GM12878 (cell line): ENCODE measurements at regions not wholly inside any gene's neighbourhood (a gene's known extent, or its start where the extent isn't known, plus 50 kb on each side); places are given as distances from the start of the nearest gene placed in this dataset.
A peak's percentile ranks its signal among the peaks of the same experiment; 100 is the strongest.

Source experiments
- ATAC-seq: fragments of 200-7000 bp; cut with Tn5 transposase; 3 replicates; pipeline ENCODE4 v1.9.1; 2020; ENCODE audit warnings: mild to moderate bottlenecking, moderate library complexity
- BruUV-seq: library from RNA; stranded (reverse); fragments of 400-500 nt; replicated peaks from 2 replicates; lab custom pipeline; 2021; lab: Mats Ljungman, UMichigan
- CTCF ChIA-PET: fragments of 300-600 bp; sonication (Branson Sonifier 250); formaldehyde crosslinking; extraction: SDS; loops from one replicate; lab custom pipeline; 2021; ENCODE audit warnings: inconsistent platforms; lab: Yijun Ruan, JAX
- POLR2A ChIA-PET: fragments of 350-600 bp; formaldehyde crosslinking; extraction: SDS; loops from one replicate; lab custom pipeline; 2021; ENCODE audit warnings: inconsistent platforms; lab: Charles Lee
- RAD21 ChIA-PET: fragments of 300-600 bp; sonication (Branson Sonifier 250); formaldehyde crosslinking; loops from one replicate; lab custom pipeline; 2023; ENCODE audit warnings: antibody characterized with exemption; ENCODE audit not compliant: unreplicated experiment; lab: Charles Lee
- SMC1A ChIA-PET: fragments of 300-600 bp; sonication (Branson Sonifier 250); formaldehyde crosslinking; loops from one replicate; lab custom pipeline; 2023; ENCODE audit not compliant: unreplicated experiment, uncharacterized antibody; lab: Charles Lee
- DNase-seq: peaks from one replicate; pipeline ENCODE4 v3.0.0-alpha.2; 2011; ENCODE audit warnings: low read depth, low spot score
- FAIRE-seq: peaks from 3 replicates; lab custom pipeline; 2011; peaks lifted over from hg19 to GRCh38; lab: Jason Lieb, UNC
- H2AFZ ChIP-seq: 2 replicates; pipeline ENCODE4 v1.6.0; 2011; ENCODE audit warnings: low read depth, low read length, control low read depth; ENCODE audit not compliant: control insufficient read depth
- H3K27ac ChIP-seq: 2 replicates; pipeline ENCODE4 v1.5.1; 2011; ENCODE audit warnings: control low read depth; ENCODE audit not compliant: control insufficient read depth, insufficient read depth
- H3K27me3 ChIP-seq, 2 experiments: replicated peaks in 1 of 2; 2 replicates each; pipeline versions ENCODE4 v1.6.0 to v1.6.1; 2011; ENCODE audit warnings: low read length in 1 of 2; ENCODE audit not compliant: control insufficient read depth in 2 of 2, insufficient read depth in 2 of 2
- H3K36me3 ChIP-seq, 2 experiments: 2 replicates each; pipeline ENCODE4 v1.5.1; 2011; ENCODE audit warnings: low read length in 1 of 2; ENCODE audit not compliant: control insufficient read depth in 2 of 2, insufficient read depth in 2 of 2
- H3K4me1 ChIP-seq: 2 replicates; pipeline ENCODE4 v1.6.1; 2011; ENCODE audit warnings: mild to moderate bottlenecking, low read length, moderate library complexity, mixed read lengths; ENCODE audit not compliant: control insufficient read depth, insufficient read depth
- H3K4me2 ChIP-seq: 2 replicates; pipeline ENCODE4 v1.6.0; 2011; ENCODE audit warnings: control low read depth; ENCODE audit not compliant: control insufficient read depth, insufficient read depth
- H3K4me3 ChIP-seq: fragments of 200-600 bp; sonication (generic); 2 replicates; pipeline ENCODE4 v1.5.1; 2016
- H3K79me2 ChIP-seq: 2 replicates; pipeline ENCODE4 v1.6.0; 2011; ENCODE audit warnings: low read length; ENCODE audit not compliant: control insufficient read depth, insufficient read depth
- H3K9ac ChIP-seq: 2 replicates; pipeline ENCODE4 v1.8.0; 2011; ENCODE audit warnings: low read length, control low read depth, mixed read lengths; ENCODE audit not compliant: control insufficient read depth, insufficient read depth
- H3K9me3 ChIP-seq: replicated peaks from 3 replicates; pipeline ENCODE4 v1.5.1; 2011; ENCODE audit warnings: mild to moderate bottlenecking, low read length; ENCODE audit not compliant: control insufficient read depth, insufficient read depth
- H4K20me1 ChIP-seq: 2 replicates; pipeline ENCODE4 v1.6.0; 2011; ENCODE audit not compliant: control insufficient read depth, insufficient read depth
- CEBPB ChIP-seq, 2 experiments: fragments of 150-350 bp in 1 of 2; IDR thresholded peaks; 2 replicates each; pipeline ENCODE4 v1.6.1; 2012 to 2014; ENCODE audit warnings: low read depth in 2 of 2, low read length in 2 of 2, borderline replicate concordance in 1 of 2, inconsistent platforms in 1 of 2
- HDAC6 ChIP-seq: fragments of 200-600 bp; sonication (generic); IDR thresholded peaks from one replicate; pipeline ENCODE4 v1.8.0; 2017; ENCODE audit warnings: antibody characterized with exemption; ENCODE audit not compliant: unreplicated experiment
- KAT2A ChIP-seq: conservative IDR thresholded peaks from 2 replicates; pipeline ENCODE4 v1.6.1; 2011; ENCODE audit warnings: low read depth, low read length; ENCODE audit not compliant: control insufficient read depth
- NKRF ChIP-seq: fragments of 450-650 bp; conservative IDR thresholded peaks from 2 replicates; pipeline ENCODE4 v1.6.1; 2017; ENCODE audit warnings: mild to moderate bottlenecking, moderate library complexity
- POU2F2 ChIP-seq: IDR thresholded peaks from 3 replicates; pipeline ENCODE4 v1.6.1; 2011; ENCODE audit warnings: low read depth, mild to moderate bottlenecking, low read length, borderline replicate concordance
- PRDM15 ChIP-seq: fragments of 450-650 bp; formaldehyde crosslinking; IDR thresholded peaks from 2 replicates; pipeline ENCODE4 v1.4.0; 2020; ENCODE audit warnings: mild to moderate bottlenecking, moderate library complexity
- RELA ChIP-seq: fragments of 450-650 bp; IDR thresholded peaks from 2 replicates; pipeline ENCODE4 v1.8.0; 2014; ENCODE audit warnings: borderline replicate concordance; ENCODE audit not compliant: partially characterized antibody
- SIX5 ChIP-seq: IDR thresholded peaks from 2 replicates; pipeline ENCODE4 v1.6.1; 2011; ENCODE audit warnings: mild to moderate bottlenecking, low read depth, low read length, moderate library complexity; ENCODE audit not compliant: severe bottlenecking
- SP1 ChIP-seq: IDR thresholded peaks from one replicate; pipeline ENCODE4 v1.6.1; 2011; ENCODE audit warnings: low read depth, low read length
- TARDBP ChIP-seq: IDR thresholded peaks from 2 replicates; pipeline ENCODE4 v1.6.1; 2016; ENCODE audit warnings: borderline replicate concordance
- TCF3 ChIP-seq: IDR thresholded peaks from 2 replicates; pipeline ENCODE4 v1.6.1; 2012; ENCODE audit warnings: low read depth, mild to moderate bottlenecking, low read length, borderline replicate concordance; ENCODE audit not compliant: insufficient read depth
- ZZZ3 ChIP-seq: IDR thresholded peaks from 2 replicates; pipeline ENCODE4 v1.6.1; 2011; ENCODE audit warnings: low read depth; ENCODE audit not compliant: control insufficient read depth, insufficient read length
- WGBS: methylation state at CpG from one replicate; pipeline ENCODE4 v1.1.6; 2016; ENCODE audit warnings: low lambda C conversion rate; ENCODE audit not compliant: insufficient replicate concordance, insufficient coverage; ENCODE audit errors: missing lambda C conversion rate; 5-methylcytosine and 5-hydroxymethylcytosine counted together
- in situ Hi-C: fragments of 300-500 bp; cut with MboI; formaldehyde crosslinking; loops from 9 replicates; pipeline ENCODE4 v1.14.3; 2018; ENCODE audit warnings: mixed read lengths
- intact Hi-C: fragments of 100-400 bp; cut with micrococcal nuclease; formaldehyde crosslinking; loops from one replicate; pipeline ENCODE4 v1.14.2; 2022; ENCODE audit not compliant: unreplicated experiment
- TF ChIP-seq, protein P1 (sequence below): fragments of 450-650 bp; IDR thresholded peaks from 2 replicates; pipeline ENCODE4 v1.6.1; 2017; ENCODE audit warnings: antibody characterized with exemption, mild to moderate bottlenecking, moderate library complexity
- TF ChIP-seq, protein P2 (sequence below): fragments of 450-650 bp; IDR thresholded peaks from 2 replicates; pipeline ENCODE4 v1.6.1; 2017; ENCODE audit warnings: mild to moderate bottlenecking

DNA sequence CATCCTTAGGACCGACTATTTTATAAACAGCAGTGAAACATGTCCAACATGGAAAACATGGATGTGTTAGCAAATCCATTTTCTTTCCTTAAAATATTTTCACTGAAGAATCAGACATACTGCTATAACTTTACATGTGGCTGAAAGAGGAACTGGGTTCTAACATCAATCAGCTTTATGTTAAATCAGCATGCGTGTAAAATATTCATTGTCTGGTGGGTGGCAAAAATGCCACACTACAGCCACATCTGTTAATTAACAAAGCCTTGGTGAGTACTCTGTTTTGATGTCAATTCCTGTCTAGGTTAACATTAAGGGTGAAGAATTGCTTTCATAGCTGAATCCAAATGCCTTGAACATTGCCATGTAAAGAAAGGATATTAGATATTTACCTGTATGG lies 222.6 kb upstream of the CEP162 start:
- FAIRE-seq (peak; percentile 7), ATAC-seq (peak; percentile 93), DNase-seq (peak; percentile 2)
- ChIA-PET CTCF (interaction anchor here (0.6 to 1.9 kb wide), 5 partner anchors 22 to 119 kb away, joined by 3 to 6 read pairs (median 3); no protein-coding TSS in a partner anchor), POLR2A (no interaction called here), SMC1A (interaction anchor here (0.8 to 2.1 kb wide), 3 partner anchors 19 to 97 kb away, joined by 3 to 8 read pairs (median 4); no protein-coding TSS in a partner anchor), RAD21 (interaction anchor here (1.0 to 1.6 kb wide), 3 partner anchors 21 to 126 kb away, joined by 3 to 4 read pairs (median 4); no protein-coding TSS in a partner anchor)
- no peaks in the 10 kb centered on the region for H3K9me3 ChIP-seq
- no peak overlapping the region for H3K9ac ChIP-seq
- H4K20me1 ChIP-seq, result no peaks in the 10 kb centered on the region
- no peaks in the 10 kb centered on the region for H3K36me3 ChIP-seq
- no peaks in the 10 kb centered on the region for H3K79me2 ChIP-seq
- H3K4me1 ChIP-seq, result no peaks in the 10 kb centered on the region
- no peaks in the 10 kb centered on the region for H3K27me3 ChIP-seq
- no peak overlapping the region for H2AFZ ChIP-seq
- intact Hi-C loops (no loop called here), in situ Hi-C loops (no loop called here)
- no peak overlapping the region for H3K4me3 ChIP-seq
- BruUV-seq, result no TSS peak
- H3K27ac ChIP-seq, result no peak overlapping the region
- no peak overlapping the region for H3K4me2 ChIP-seq
- WGBS, result 38% methylated on average over 2 of the region's 2 CpGs
- TF ChIP-seq NKRF, result no peak
- TF ChIP-seq, protein P1, sequence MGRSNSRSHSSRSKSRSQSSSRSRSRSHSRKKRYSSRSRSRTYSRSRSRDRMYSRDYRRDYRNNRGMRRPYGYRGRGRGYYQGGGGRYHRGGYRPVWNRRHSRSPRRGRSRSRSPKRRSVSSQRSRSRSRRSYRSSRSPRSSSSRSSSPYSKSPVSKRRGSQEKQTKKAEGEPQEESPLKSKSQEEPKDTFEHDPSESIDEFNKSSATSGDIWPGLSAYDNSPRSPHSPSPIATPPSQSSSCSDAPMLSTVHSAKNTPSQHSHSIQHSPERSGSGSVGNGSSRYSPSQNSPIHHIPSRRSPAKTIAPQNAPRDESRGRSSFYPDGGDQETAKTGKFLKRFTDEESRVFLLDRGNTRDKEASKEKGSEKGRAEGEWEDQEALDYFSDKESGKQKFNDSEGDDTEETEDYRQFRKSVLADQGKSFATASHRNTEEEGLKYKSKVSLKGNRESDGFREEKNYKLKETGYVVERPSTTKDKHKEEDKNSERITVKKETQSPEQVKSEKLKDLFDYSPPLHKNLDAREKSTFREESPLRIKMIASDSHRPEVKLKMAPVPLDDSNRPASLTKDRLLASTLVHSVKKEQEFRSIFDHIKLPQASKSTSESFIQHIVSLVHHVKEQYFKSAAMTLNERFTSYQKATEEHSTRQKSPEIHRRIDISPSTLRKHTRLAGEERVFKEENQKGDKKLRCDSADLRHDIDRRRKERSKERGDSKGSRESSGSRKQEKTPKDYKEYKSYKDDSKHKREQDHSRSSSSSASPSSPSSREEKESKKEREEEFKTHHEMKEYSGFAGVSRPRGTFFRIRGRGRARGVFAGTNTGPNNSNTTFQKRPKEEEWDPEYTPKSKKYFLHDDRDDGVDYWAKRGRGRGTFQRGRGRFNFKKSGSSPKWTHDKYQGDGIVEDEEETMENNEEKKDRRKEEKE, result no peak
- no peak; the same call in 2 of the 3 replicates for TF ChIP-seq POU2F2
- TF ChIP-seq KAT2A, result no peak
- TF ChIP-seq, protein P2, sequence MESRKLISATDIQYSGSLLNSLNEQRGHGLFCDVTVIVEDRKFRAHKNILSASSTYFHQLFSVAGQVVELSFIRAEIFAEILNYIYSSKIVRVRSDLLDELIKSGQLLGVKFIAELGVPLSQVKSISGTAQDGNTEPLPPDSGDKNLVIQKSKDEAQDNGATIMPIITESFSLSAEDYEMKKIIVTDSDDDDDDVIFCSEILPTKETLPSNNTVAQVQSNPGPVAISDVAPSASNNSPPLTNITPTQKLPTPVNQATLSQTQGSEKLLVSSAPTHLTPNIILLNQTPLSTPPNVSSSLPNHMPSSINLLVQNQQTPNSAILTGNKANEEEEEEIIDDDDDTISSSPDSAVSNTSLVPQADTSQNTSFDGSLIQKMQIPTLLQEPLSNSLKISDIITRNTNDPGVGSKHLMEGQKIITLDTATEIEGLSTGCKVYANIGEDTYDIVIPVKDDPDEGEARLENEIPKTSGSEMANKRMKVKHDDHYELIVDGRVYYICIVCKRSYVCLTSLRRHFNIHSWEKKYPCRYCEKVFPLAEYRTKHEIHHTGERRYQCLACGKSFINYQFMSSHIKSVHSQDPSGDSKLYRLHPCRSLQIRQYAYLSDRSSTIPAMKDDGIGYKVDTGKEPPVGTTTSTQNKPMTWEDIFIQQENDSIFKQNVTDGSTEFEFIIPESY, result no peak
- TF ChIP-seq CEBPB (IDR thresholded peaks at IDR 0.05; ENCODE audit: borderline replicate concordance in 1 of 2, low read depth in 2 of 2, low read length in 2 of 2), result no peak
- TF ChIP-seq RELA, result no peak
- no peak for TF ChIP-seq HDAC6
- TF ChIP-seq SP1, result no peak
- no peak for TF ChIP-seq PRDM15
- no peak for TF ChIP-seq TCF3
- no peak for TF ChIP-seq ZZZ3
- no peak for TF ChIP-seq SIX5
- no peak for TF ChIP-seq TARDBP
